Upper lobe of left lung (tissue), 4 donors: ENCODE measurements at regions not wholly inside any gene's neighbourhood (a gene's known extent, or its start where the extent isn't known, plus 50 kb on each side); places are given as distances from the start of the nearest gene placed in this dataset.

Experiments
- POLR2AphosphoS5 ChIP-seq, 2 donors: sonication (generic); formaldehyde crosslinking; IDR thresholded peaks; one replicate each; pipeline ENCODE4 v1.5.1; 2017; ENCODE audit warnings: antibody characterized with exemption in 2 of 2
- TF ChIP-seq, protein P1 (sequence below), 6 experiments: fragments of 450-650 bp in 4 of 6; fragments of 200-600 bp in 2 of 6; sonication (generic) in 2 of 6; IDR thresholded peaks; one replicate each; pipeline ENCODE4 v1.5.1; 2016 to 2019; ENCODE audit warnings: antibody characterized with exemption in 6 of 6

DNA sequence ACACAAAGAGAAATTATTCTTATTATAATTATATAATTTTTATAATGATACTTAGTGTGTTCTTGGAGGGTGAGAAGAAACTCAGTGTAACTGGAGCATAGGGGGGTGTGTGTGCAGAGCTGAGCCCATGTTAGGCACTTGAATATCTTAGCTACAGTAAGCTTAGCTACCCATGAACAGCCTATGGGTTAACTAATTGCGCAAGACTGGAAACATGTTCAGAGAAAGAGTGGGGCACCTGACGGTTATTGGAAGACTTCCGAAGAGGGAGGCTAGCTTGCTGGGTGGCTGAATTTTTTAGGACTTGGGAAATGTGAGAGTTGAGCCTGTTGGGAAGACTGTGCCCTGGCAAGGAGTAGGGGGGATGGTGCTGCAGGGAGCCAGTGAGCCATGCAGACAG lies 229.2 kb downstream of the SLC4A3 start:
- TF ChIP-seq, protein P1, sequence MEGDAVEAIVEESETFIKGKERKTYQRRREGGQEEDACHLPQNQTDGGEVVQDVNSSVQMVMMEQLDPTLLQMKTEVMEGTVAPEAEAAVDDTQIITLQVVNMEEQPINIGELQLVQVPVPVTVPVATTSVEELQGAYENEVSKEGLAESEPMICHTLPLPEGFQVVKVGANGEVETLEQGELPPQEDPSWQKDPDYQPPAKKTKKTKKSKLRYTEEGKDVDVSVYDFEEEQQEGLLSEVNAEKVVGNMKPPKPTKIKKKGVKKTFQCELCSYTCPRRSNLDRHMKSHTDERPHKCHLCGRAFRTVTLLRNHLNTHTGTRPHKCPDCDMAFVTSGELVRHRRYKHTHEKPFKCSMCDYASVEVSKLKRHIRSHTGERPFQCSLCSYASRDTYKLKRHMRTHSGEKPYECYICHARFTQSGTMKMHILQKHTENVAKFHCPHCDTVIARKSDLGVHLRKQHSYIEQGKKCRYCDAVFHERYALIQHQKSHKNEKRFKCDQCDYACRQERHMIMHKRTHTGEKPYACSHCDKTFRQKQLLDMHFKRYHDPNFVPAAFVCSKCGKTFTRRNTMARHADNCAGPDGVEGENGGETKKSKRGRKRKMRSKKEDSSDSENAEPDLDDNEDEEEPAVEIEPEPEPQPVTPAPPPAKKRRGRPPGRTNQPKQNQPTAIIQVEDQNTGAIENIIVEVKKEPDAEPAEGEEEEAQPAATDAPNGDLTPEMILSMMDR (IDR thresholded peaks at IDR 0.05) = no peak
- no peak for TF ChIP-seq POLR2AphosphoS5 (IDR thresholded peaks at IDR 0.05)
